SK-N-SH (cell line): ENCODE measurements at regions not wholly inside any gene's neighbourhood (a gene's known extent, or its start where the extent isn't known, plus 50 kb on each side); places are given as distances from the start of the nearest gene placed in this dataset.

Source experiments
- CTCF ChIA-PET: fragments of 300-600, 350-600 bp; formaldehyde crosslinking; extraction: SDS; loops from one replicate; lab custom pipeline; 2021; lab: Yijun Ruan, JAX
- POLR2A ChIA-PET: fragments of 350-600 bp; sonication (Branson Sonifier 250); formaldehyde crosslinking; extraction: SDS; loops from one replicate; lab custom pipeline; 2020; ENCODE audit warnings: antibody characterized with exemption, inconsistent platforms; lab: Yijun Ruan, JAX
- DNase-seq: peaks from one replicate; pipeline ENCODE4 v3.0.0; 2012
- H2AFZ ChIP-seq: fragments of 200-600 bp; sonication (generic); 2 replicates; pipeline ENCODE4 v1.8.1; 2016; ENCODE audit warnings: antibody characterized with exemption, mild to moderate bottlenecking, low read depth
- H3F3A ChIP-seq: fragments of 200-600 bp; sonication (generic); replicated peaks from 2 replicates; pipeline ENCODE3; 2016; ENCODE audit warnings: antibody characterized with exemption, mild to moderate bottlenecking; ENCODE audit not compliant: insufficient read depth
- H3K27ac ChIP-seq, 2 experiments: fragments of 200-500 bp in 1 of 2; fragments of 200-600 bp in 1 of 2; sonication (Bioruptor generic) in 1 of 2; sonication (generic), shearing (Covaris generic) in 1 of 2; 2 replicates each; pipeline versions ENCODE4 v1.5.1 to v1.6.1; 2014 to 2016; ENCODE audit warnings: low read depth in 2 of 2, inconsistent platforms in 1 of 2, low read length in 1 of 2, mild to moderate bottlenecking in 1 of 2, mixed read lengths in 1 of 2
- H3K27me3 ChIP-seq: fragments of 200-600 bp; sonication (generic), shearing (Covaris generic); 2 replicates; pipeline ENCODE4 v1.6.1; 2016; ENCODE audit warnings: mixed run types; ENCODE audit not compliant: insufficient read depth
- H3K36me3 ChIP-seq, 2 experiments: fragments of 200-500 bp in 1 of 2; fragments of 200-600 bp in 1 of 2; sonication (Bioruptor generic) in 1 of 2; sonication (generic) in 1 of 2; replicated peaks in 1 of 2; 2 replicates each; pipeline versions ENCODE3 to v1.5.1; 2014 to 2016; ENCODE audit warnings: low read length in 1 of 2, mild to moderate bottlenecking in 1 of 2; ENCODE audit not compliant: insufficient read depth in 2 of 2, control insufficient read depth in 1 of 2
- H3K4me1 ChIP-seq, 2 experiments: fragments of 200-500 bp in 1 of 2; fragments of 200-600 bp in 1 of 2; sonication (Bioruptor generic) in 1 of 2; sonication (generic), shearing (Covaris generic) in 1 of 2; 2 replicates each; pipeline versions ENCODE4 v1.5.1 to v1.6.1; 2014 to 2016; ENCODE audit warnings: low read depth in 1 of 2, low read length in 1 of 2, mixed run types in 1 of 2; ENCODE audit not compliant: insufficient read depth in 2 of 2, control insufficient read depth in 1 of 2
- H3K4me2 ChIP-seq: fragments of 200-600 bp; sonication (generic), shearing (Covaris generic); 2 replicates; pipeline ENCODE4 v1.6.1; 2017; ENCODE audit warnings: mixed run types
- H3K4me3 ChIP-seq, 2 experiments: fragments of 200-500 bp in 1 of 2; fragments of 200-600 bp in 1 of 2; sonication (Bioruptor generic) in 1 of 2; sonication (generic), shearing (Covaris generic) in 1 of 2; 2 replicates each; pipeline versions ENCODE4 v1.5.1 to v1.8.1; 2014 to 2016; ENCODE audit warnings: low read depth in 2 of 2, inconsistent platforms in 1 of 2, low read length in 1 of 2, mild to moderate bottlenecking in 1 of 2, mixed read lengths in 1 of 2, moderate library complexity in 1 of 2
- H3K79me2 ChIP-seq: fragments of 200-600 bp; sonication (generic); 2 replicates; pipeline ENCODE4 v1.8.1; 2017; ENCODE audit warnings: mild to moderate bottlenecking; ENCODE audit not compliant: insufficient read depth
- H3K9ac ChIP-seq: fragments of 200-600 bp; sonication (generic); 2 replicates; pipeline ENCODE4 v1.6.1; 2017; ENCODE audit warnings: mixed run types
- H3K9me2 ChIP-seq: fragments of 200-600 bp; sonication (generic); 2 replicates; pipeline ENCODE4 v1.6.1; 2017; ENCODE audit warnings: mixed run types
- H3K9me3 ChIP-seq: fragments of 200-600 bp; sonication (generic); 2 replicates; pipeline ENCODE4 v1.6.1; 2017; ENCODE audit warnings: mixed run types, mild to moderate bottlenecking, moderate library complexity
- H4K20me1 ChIP-seq: fragments of 200-600 bp; sonication (generic); 2 replicates; pipeline ENCODE4 v1.6.1; 2017; ENCODE audit warnings: mild to moderate bottlenecking, mixed run types; ENCODE audit not compliant: insufficient read depth
- EP300 ChIP-seq, 2 experiments: IDR thresholded peaks; 2 replicates each; pipeline versions ENCODE4 v1.4.0 to v1.6.1; 2012; ENCODE audit warnings: borderline replicate concordance in 1 of 2, low read depth in 1 of 2, low read length in 1 of 2
- EZH2phosphoT487 ChIP-seq: fragments of 200-600 bp; sonication (generic); IDR thresholded peaks from 2 replicates; pipeline ENCODE4 v1.6.1; 2017; ENCODE audit warnings: low read depth, mixed run types, mild to moderate bottlenecking, antibody characterized with exemption, moderate library complexity, borderline replicate concordance
- FOXJ3 ChIP-seq: sonication (generic); formaldehyde crosslinking; IDR thresholded peaks from 2 replicates; pipeline ENCODE4 v1.5.1; 2020; ENCODE audit warnings: mild to moderate bottlenecking, missing genetic modification reagents
- GATA2 ChIP-seq: sonication (generic); formaldehyde crosslinking; IDR thresholded peaks from 2 replicates; pipeline ENCODE4 v1.5.0; 2020; ENCODE audit warnings: mild to moderate bottlenecking, missing genetic modification reagents
- NRF1 ChIP-seq: IDR thresholded peaks from 2 replicates; pipeline ENCODE4 v1.6.1; 2012; ENCODE audit warnings: low read depth, mild to moderate bottlenecking, low read length
- POLR2AphosphoS5 ChIP-seq: IDR thresholded peaks from 2 replicates; pipeline ENCODE4 v1.6.1; 2012; ENCODE audit warnings: low read depth, low read length
- RCOR1 ChIP-seq: fragments of 150-350 bp; IDR thresholded peaks from 2 replicates; pipeline ENCODE4 v1.6.1; 2017; ENCODE audit warnings: antibody characterized with exemption, low read length
- RFX5 ChIP-seq: IDR thresholded peaks from 2 replicates; pipeline ENCODE4 v1.6.1; 2012; ENCODE audit warnings: mild to moderate bottlenecking, improper control_type of control experiment, low read length
- SIN3A ChIP-seq: IDR thresholded peaks from 2 replicates; pipeline ENCODE4 v1.6.1; 2012; ENCODE audit warnings: low read depth, mild to moderate bottlenecking, low read length, moderate library complexity, borderline replicate concordance
- YY1 ChIP-seq: IDR thresholded peaks from 2 replicates; pipeline ENCODE4 v1.4.0; 2012; ENCODE audit warnings: low read depth, mild to moderate bottlenecking
- WGBS: methylation state at CpG from one replicate; pipeline ENCODE4 v1.1.6; 2017; ENCODE audit warnings: low lambda C conversion rate; 5-methylcytosine and 5-hydroxymethylcytosine counted together
- TF ChIP-seq, protein P1 (sequence below): IDR thresholded peaks from 2 replicates; pipeline ENCODE4 v1.4.0; 2012; ENCODE audit warnings: low read depth, borderline replicate concordance
- TF ChIP-seq, protein P2 (sequence below): IDR thresholded peaks from 2 replicates; pipeline ENCODE4 v1.6.1; 2012; ENCODE audit warnings: mild to moderate bottlenecking, low read depth, low read length, moderate library complexity
- TF ChIP-seq, protein P3 (sequence below): IDR thresholded peaks from 2 replicates; pipeline ENCODE4 v1.4.0; 2012; ENCODE audit warnings: low read depth, borderline replicate concordance

DNA sequence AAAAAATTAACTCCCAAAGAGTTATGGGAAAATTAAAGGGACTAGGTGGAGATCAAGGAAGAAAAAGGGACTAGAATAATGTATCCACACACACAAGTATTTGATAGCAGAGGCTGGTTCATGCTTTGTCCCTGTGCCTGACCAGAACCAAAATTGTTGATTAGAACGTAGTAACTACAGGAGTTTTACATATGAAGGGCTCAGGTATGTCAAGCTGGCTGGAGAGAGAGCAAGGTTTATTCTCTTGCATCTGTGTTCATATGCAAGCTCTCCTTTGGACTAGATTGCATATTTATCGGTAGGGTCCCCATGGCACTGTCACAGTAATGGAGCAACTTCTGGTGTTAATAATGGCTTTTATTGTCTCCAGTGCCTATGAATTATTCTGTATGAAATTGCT, 239.9 kb upstream of the TRPM3 start (continued):
- TF ChIP-seq, protein P1, sequence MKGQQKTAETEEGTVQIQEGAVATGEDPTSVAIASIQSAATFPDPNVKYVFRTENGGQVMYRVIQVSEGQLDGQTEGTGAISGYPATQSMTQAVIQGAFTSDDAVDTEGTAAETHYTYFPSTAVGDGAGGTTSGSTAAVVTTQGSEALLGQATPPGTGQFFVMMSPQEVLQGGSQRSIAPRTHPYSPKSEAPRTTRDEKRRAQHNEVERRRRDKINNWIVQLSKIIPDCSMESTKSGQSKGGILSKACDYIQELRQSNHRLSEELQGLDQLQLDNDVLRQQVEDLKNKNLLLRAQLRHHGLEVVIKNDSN, result no peak
- no peak for TF ChIP-seq YY1
- no peak for TF ChIP-seq RFX5
- TF ChIP-seq SIN3A, result no peak
- TF ChIP-seq, protein P2, sequence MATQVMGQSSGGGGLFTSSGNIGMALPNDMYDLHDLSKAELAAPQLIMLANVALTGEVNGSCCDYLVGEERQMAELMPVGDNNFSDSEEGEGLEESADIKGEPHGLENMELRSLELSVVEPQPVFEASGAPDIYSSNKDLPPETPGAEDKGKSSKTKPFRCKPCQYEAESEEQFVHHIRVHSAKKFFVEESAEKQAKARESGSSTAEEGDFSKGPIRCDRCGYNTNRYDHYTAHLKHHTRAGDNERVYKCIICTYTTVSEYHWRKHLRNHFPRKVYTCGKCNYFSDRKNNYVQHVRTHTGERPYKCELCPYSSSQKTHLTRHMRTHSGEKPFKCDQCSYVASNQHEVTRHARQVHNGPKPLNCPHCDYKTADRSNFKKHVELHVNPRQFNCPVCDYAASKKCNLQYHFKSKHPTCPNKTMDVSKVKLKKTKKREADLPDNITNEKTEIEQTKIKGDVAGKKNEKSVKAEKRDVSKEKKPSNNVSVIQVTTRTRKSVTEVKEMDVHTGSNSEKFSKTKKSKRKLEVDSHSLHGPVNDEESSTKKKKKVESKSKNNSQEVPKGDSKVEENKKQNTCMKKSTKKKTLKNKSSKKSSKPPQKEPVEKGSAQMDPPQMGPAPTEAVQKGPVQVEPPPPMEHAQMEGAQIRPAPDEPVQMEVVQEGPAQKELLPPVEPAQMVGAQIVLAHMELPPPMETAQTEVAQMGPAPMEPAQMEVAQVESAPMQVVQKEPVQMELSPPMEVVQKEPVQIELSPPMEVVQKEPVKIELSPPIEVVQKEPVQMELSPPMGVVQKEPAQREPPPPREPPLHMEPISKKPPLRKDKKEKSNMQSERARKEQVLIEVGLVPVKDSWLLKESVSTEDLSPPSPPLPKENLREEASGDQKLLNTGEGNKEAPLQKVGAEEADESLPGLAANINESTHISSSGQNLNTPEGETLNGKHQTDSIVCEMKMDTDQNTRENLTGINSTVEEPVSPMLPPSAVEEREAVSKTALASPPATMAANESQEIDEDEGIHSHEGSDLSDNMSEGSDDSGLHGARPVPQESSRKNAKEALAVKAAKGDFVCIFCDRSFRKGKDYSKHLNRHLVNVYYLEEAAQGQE, result no peak
- TF ChIP-seq NRF1, result no peak
- no peak for TF ChIP-seq RCOR1
- TF ChIP-seq EP300 (IDR thresholded peaks at IDR 0.05; ENCODE audit: borderline replicate concordance in 1 of 2, low read depth in 1 of 2, low read length in 1 of 2), result no peak
- TF ChIP-seq GATA2 (CRISPR knock-in tag), result no peak
- TF ChIP-seq EZH2phosphoT487, result no peak

DNA sequence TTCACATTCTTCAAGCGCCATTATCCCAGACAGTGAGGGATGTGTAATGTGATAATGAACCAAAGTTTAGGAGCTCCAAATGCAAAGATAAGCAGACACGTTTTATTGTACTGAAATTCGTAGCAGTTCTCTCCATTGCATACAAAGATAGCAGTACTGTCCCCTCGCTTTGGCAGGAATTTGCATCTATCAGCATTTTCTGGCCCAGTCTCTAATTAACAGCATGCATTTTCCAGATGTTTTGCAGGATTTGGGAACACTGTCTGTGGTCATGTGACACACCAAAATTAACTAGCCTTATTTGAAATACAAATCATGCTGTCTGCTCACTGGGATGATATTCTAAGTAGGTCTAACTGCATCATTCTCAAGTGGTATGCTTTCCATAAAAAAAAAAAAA, 235.9 kb upstream of the TRPM3 start:
- Histone ChIP-seq H3K4me2 (no peak overlapping the region), H3K27me3 (no peaks in the 10 kb centered on the region), H3K79me2 (no peaks in the 10 kb centered on the region), H3F3A (no peaks in the 10 kb centered on the region), H3K36me3 (no peaks in the 10 kb centered on the region), H2AFZ (no peak overlapping the region), H3K9me3 (no peaks in the 10 kb centered on the region), H3K4me3 (no peak overlapping the region), H3K9ac (no peak overlapping the region), H4K20me1 (no peaks in the 10 kb centered on the region), H3K4me1 (no peaks in the 10 kb centered on the region), H3K27ac (no peak overlapping the region), H3K9me2 (no peaks in the 10 kb centered on the region)
- CTCF ChIA-PET, result no interaction called here
- TF ChIP-seq FOXJ3 (CRISPR knock-in tag), result no peak
- TF ChIP-seq, protein P3, sequence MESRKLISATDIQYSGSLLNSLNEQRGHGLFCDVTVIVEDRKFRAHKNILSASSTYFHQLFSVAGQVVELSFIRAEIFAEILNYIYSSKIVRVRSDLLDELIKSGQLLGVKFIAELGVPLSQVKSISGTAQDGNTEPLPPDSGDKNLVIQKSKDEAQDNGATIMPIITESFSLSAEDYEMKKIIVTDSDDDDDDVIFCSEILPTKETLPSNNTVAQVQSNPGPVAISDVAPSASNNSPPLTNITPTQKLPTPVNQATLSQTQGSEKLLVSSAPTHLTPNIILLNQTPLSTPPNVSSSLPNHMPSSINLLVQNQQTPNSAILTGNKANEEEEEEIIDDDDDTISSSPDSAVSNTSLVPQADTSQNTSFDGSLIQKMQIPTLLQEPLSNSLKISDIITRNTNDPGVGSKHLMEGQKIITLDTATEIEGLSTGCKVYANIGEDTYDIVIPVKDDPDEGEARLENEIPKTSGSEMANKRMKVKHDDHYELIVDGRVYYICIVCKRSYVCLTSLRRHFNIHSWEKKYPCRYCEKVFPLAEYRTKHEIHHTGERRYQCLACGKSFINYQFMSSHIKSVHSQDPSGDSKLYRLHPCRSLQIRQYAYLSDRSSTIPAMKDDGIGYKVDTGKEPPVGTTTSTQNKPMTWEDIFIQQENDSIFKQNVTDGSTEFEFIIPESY, result no peak
- no peak for TF ChIP-seq POLR2AphosphoS5
- WGBS, result 3% methylated on average over 4 of the region's 4 CpGs
- DNase-seq, result no peak
- POLR2A ChIA-PET, result no interaction called here
